Activated CD8-positive, alpha-beta T cell treated with anti-CD3 and anti-CD28 coated beads, Interleukin-2, amount 10 ng/mL, durations not matched to agents 7 days and 5 days (primary cell): ENCODE measurements at regions not wholly inside any gene's neighbourhood (a gene's known extent, or its start where the extent isn't known, plus 50 kb on each side); places are given as distances from the start of the nearest gene placed in this dataset.
"Not testable (repeated sequence)": the region's sequence is repeated elsewhere in the genome, so short reads cannot be mapped to it uniquely, and the experiment has no call there.

Experiments
- ATAC-seq: fragments of 150-1000 bp; cut with Tn5 transposase; one replicate; pipeline ENCODE4 v1.10.0; 2021; ENCODE audit warnings: moderate library complexity
- CTCF ChIA-PET: fragments of 350-600 bp; sonication (Branson Sonifier 250); formaldehyde crosslinking; loops from one replicate; lab custom pipeline; 2021; ENCODE audit warnings: antibody characterized with exemption; lab: Charles Lee
- POLR2A ChIA-PET: fragments of 350-600 bp; sonication (Branson Sonifier 250); formaldehyde crosslinking; loops from one replicate; lab custom pipeline; 2021; ENCODE audit warnings: antibody characterized with exemption; lab: Charles Lee
- DNase-seq: peaks from one replicate; pipeline ENCODE4 v3.0.0-alpha.2; 2020
- H3K27ac Mint-ChIP-seq: one replicate; pipeline ENCODE4 v1.8.0; 2021; ENCODE audit warnings: mild to moderate bottlenecking, mixed read lengths
- H3K27me3 Mint-ChIP-seq: one replicate; pipeline ENCODE4 v1.8.0; 2021; ENCODE audit warnings: low read depth, mixed read lengths
- H3K36me3 Mint-ChIP-seq: one replicate; pipeline ENCODE4 v1.8.0; 2021; ENCODE audit warnings: low read depth, mixed read lengths
- H3K4me1 Mint-ChIP-seq: one replicate; pipeline ENCODE4 v1.8.0; 2021; ENCODE audit warnings: low read depth, mixed read lengths
- H3K4me3 Mint-ChIP-seq: one replicate; pipeline ENCODE4 v1.8.0; 2021; ENCODE audit warnings: mild to moderate bottlenecking, mixed read lengths
- H3K9me3 Mint-ChIP-seq: one replicate; pipeline ENCODE4 v1.8.0; 2022; ENCODE audit warnings: mixed read lengths; ENCODE audit not compliant: insufficient read depth

DNA sequence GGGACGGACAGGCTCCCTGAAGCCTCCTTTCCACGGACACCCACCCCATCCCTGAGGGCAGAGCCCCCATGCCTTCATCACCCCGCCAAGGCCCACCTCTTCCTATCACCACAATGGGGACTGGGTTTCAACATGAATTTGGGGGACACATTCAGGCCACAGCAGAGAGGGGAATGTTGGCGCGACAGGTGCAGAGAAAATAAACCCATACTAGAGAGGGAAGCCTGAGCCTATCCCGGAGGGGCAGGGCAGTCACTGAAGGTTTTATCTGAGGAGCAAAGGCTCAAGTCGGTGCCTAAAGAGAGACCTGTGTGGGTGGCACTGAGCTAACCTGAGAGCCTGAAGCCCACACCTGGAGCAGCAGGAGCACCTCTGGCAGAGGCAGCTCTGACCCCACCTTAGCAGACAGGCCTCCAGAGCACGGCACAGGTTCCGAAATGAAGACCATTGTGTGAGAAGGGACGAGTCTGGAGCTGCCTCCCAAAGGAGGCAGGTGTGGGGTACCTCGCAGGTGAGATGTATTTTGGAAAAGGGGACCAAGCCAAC lies 180.6 kb upstream of the PDE10A start:
- Mint-ChIP-seq H3K9me3 (no peaks in the 10 kb centered on the region), H3K4me3 (no peak overlapping the region), H3K27ac (no peak overlapping the region), H3K4me1 (no peaks in the 10 kb centered on the region), H3K27me3 (peaks cover 35% of the 10 kb centered on the region), H3K36me3 (no peaks in the 10 kb centered on the region)
- no peak for DNase-seq
- ATAC-seq: no peak
- ChIA-PET CTCF (interaction anchor here (1.5 kb wide), 1 partner anchor 11 kb away, joined by 4 read pairs; no protein-coding TSS in a partner anchor), POLR2A (no interaction called here)

DNA sequence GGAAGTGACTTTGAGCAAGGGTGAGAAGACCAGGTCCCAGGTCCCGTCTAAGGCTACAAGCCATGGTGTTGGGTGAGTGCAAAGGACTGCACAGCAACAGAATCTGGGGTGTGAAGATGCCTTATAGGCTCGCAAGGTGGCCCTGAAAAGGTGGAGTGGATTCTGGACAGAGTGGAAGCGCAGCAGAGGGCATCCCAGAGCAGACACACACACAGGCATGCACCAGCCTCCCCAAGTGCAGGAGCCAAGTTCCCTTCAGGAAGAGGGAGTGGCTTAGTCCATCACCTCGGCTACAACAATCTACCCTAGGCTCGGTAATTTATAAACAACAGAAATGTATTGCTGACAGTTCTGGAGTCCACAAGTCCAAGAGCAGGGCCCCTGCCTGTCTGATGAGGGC lies 180.1 kb upstream of the PDE10A start:
- ATAC-seq: no peak
- H3K9me3 Mint-ChIP-seq: no peaks in the 10 kb centered on the region
- CTCF ChIA-PET: no interaction called here
- H3K27me3 Mint-ChIP-seq: peaks cover 38% of the 10 kb centered on the region
- no peak for DNase-seq
- H3K36me3 Mint-ChIP-seq: no peaks in the 10 kb centered on the region
- no peak overlapping the region for H3K27ac Mint-ChIP-seq
- H3K4me3 Mint-ChIP-seq: no peak overlapping the region
- POLR2A ChIA-PET: no interaction called here
- no peaks in the 10 kb centered on the region for H3K4me1 Mint-ChIP-seq

DNA sequence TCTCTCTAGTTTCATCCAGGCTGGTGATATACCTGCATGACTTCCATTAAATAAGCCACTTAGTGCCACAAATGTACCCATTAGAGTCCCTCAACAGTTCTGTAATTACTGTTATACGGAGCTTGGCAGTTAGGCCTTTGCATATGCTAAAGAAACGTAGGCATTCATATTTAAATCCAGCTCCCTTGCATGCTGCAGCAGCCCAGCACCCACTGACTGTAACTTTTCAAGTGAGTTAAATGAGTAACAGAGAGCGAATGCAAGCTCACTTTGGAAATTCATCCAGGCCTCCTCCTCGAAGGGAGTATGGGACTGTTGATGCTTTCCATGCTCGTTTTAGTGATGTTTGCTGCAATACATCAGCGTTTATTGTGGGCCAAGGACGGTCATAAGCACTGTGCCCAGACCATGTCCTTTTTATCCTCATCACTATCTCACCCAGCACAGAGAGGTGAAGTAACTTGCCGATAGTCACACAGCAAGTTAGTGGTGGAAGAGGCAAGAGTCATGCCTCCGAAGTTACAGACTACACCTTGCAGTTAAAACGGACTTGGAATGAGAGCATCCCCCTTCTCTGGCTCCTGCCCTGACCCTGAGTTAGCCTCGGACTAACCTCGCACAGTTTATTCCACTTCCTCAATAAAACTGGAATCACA lies 179.4 kb upstream of the PDE10A start:
- Mint-ChIP-seq H3K27me3 (peaks cover 35% of the 10 kb centered on the region), H3K9me3 (no peaks in the 10 kb centered on the region), H3K4me1 (no peaks in the 10 kb centered on the region), H3K27ac (no peak overlapping the region), H3K36me3 (no peaks in the 10 kb centered on the region), H3K4me3 (no peak overlapping the region)
- ATAC-seq (no peak), DNase-seq (no peak)
- POLR2A ChIA-PET: no interaction called here
- CTCF ChIA-PET: no interaction called here

DNA sequence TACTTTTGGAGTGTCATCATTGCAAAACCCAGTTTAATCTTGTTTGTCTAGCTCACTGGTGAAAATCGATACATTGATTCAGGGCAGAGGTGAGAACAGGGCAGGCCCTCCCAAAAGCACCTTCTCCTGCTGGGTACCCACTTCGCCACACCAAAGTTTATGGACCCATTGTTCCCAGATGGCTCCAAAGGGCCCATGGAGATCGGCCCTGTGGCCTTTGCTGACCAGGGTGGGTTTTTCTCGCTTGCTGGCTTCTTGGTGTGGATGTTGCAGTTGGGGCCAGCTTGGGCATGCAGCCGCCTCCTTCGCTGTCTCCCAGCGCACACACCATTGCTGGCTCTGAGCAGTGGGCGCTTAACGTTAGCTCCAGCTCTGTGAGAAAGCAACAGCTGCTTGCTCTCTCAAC lies 178.1 kb upstream of the PDE10A start:
- H3K4me1 Mint-ChIP-seq: no peaks in the 10 kb centered on the region
- no peaks in the 10 kb centered on the region for H3K36me3 Mint-ChIP-seq
- DNase-seq (no peak), ATAC-seq (no peak)
- no peak overlapping the region for H3K4me3 Mint-ChIP-seq
- POLR2A ChIA-PET: interaction anchor here (0.6 kb wide), 1 partner anchor 417 kb away, joined by 3 read pairs; no protein-coding TSS in a partner anchor
- no peak overlapping the region for H3K27ac Mint-ChIP-seq
- peaks cover 27% of the 10 kb centered on the region for H3K27me3 Mint-ChIP-seq
- H3K9me3 Mint-ChIP-seq: no peaks in the 10 kb centered on the region
- CTCF ChIA-PET: no interaction called here

DNA sequence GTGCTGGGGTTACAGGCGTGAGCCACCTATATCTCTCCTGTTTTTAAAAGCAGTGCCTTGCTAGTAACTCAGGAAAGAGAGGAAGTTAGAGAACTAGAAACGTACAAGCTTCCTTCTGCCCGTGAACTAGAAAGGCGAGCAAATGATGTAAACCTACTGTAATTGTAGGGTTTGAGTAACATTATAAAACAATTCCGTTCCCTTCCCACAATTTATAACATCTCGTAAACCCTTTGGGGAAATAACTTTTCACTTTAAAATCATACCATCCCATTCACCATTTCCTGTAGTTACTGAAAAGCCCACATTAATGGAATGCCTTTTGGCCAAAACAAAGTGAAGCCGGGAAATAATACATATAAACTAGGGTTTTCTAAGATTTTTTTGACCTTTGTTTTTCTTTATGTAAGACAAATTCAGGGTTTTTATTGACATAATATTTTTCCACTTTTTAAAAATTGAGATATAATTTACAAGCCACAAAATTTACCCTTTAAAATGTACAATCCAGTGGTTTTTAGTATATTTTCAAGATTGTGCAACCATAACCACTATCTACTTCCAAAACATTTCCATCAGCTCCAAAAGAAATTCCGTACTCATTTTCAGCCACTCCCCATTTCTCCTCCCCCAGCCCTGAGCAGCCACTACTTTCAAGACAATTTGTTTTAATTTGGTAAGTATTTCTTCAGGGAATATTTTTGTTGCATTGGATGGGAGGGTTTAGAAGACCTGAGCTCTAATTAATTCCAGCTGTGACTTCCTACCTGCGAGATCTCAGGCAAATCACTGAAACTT lies 175.1 kb upstream of the PDE10A start:
- Mint-ChIP-seq H3K36me3 (no peaks in the 10 kb centered on the region), H3K4me3 (no peak overlapping the region), H3K27me3 (peaks cover 11% of the 10 kb centered on the region), H3K27ac (no peak overlapping the region), H3K9me3 (no peaks in the 10 kb centered on the region), H3K4me1 (no peaks in the 10 kb centered on the region)
- DNase-seq (no peak), ATAC-seq (no peak)
- CTCF ChIA-PET: interaction anchor here (1.6 kb wide), 1 partner anchor 12 kb away, joined by 4 read pairs; no protein-coding TSS in a partner anchor
- POLR2A ChIA-PET: no interaction called here

DNA sequence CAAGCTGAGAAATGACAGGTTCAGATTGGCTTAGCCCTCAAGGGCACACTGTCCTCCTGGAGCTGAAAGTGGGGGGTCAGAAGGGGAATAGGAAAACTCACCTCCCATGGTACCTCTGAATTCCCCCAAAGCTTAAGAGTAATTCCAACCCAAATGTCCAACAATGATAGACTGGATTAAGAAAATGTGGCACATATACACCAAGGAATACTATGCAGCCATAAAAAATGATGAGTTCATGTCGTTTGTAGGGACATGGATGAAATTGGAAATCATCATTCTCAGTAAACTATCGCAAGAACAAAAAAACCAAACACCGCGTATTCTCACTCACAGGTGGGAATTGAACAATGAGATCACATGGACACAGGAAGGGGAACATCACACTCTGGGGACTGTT lies 173.6 kb upstream of the PDE10A start:
- H3K4me3 Mint-ChIP-seq, POLR2A ChIA-PET, CTCF ChIA-PET, H3K9me3 Mint-ChIP-seq, H3K36me3 Mint-ChIP-seq, DNase-seq, H3K27ac Mint-ChIP-seq, ATAC-seq: not testable (repeated sequence)
- Mint-ChIP-seq H3K4me1 (peaks cover 11% of the 10 kb centered on the region), H3K27me3 (peaks cover 16% of the 10 kb centered on the region)

DNA sequence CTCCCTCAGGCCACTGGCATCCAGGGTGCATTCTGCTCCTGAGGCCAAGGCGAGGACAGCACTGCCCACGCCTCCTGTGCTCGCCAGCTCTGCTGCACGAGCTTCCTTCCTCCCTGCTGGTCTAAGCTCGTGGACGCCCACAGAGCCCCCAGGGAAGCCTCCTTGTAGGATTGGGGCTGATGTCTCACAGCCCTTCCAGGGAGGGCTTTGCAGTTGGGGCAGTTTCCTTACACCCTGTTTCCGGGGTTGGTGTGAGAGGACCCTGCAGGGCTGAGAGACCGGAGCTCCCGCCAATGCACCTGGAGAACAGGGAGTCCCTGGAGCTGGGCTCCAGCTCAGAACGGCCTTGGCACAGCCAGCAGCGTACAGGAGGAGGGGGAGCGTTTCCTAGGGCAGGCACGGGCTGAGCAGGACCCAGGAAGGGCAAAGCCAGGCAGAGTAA lies 172.4 kb upstream of the PDE10A start:
- H3K9me3 Mint-ChIP-seq: no peaks in the 10 kb centered on the region
- DNase-seq (no peak), ATAC-seq (no peak)
- ChIA-PET POLR2A (no interaction called here), CTCF (no interaction called here)
- no peak overlapping the region for H3K4me3 Mint-ChIP-seq
- no peak overlapping the region for H3K27ac Mint-ChIP-seq
- H3K36me3 Mint-ChIP-seq: no peaks in the 10 kb centered on the region
- H3K4me1 Mint-ChIP-seq: peaks cover 11% of the 10 kb centered on the region
- H3K27me3 Mint-ChIP-seq: peaks cover 14% of the 10 kb centered on the region

DNA sequence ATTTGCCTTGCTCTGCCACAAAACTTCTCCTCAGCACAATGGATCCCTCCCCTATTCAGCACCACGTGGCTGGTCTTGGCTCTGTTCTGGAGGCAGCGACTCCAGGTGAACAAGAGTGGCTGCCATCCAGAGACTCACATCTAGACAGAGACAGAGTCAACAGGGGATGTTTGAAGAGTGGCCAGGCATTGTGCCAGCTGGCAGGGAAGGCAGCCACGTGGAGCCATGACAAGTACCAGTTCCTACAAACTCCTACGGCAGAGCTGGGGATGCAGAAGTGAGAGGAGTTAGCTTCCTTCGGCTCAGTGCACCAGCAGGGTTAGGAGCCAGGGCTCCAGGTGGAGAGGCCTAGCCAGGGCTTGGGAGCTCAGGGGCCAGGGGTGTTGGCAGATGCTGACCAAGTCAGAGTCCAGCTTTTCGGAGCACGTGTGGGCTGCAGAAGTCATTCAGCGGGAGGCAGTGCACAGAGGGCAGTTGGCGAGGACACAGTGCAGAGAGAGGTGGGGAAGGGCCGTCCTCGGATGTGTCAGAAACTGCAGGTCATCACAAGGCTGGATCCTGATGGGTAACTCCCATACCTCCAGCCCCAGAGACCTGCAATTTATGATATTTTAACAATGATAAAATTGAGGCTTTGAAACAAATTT lies 171.7 kb upstream of the PDE10A start:
- Mint-ChIP-seq H3K4me3 (no peak overlapping the region), H3K4me1 (peaks cover 11% of the 10 kb centered on the region)

DNA sequence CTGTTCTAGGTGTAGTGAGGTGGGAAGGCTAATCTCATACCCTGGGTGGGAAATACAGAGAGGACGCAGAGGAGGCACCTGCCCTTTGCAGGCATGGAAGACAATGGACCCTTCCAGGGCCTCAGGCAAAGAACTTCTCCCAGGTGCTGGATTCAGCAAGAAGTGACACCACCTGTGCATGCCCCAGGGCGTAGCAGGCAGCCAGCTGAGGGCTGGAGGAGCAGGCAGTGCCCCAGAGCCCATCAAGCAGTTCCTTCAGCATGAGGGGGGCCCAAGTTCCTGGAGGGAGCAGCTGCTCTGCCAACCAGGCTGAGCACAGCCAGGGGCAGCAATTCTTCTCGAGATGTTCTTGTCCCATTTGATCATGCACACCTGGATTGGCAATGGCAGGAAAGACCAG lies 170.3 kb upstream of the PDE10A start:
- ATAC-seq: no peak
- ChIA-PET POLR2A (no interaction called here), CTCF (interaction anchor here (1.8 kb wide), 1 partner anchor 11 kb away, joined by 4 read pairs; no protein-coding TSS in a partner anchor)
- DNase-seq: no peak
- peaks cover 10% of the 10 kb centered on the region for H3K27me3 Mint-ChIP-seq
- no peaks in the 10 kb centered on the region for H3K9me3 Mint-ChIP-seq
- H3K27ac Mint-ChIP-seq: no peak overlapping the region
- H3K4me3 Mint-ChIP-seq: no peak overlapping the region
- no peaks in the 10 kb centered on the region for H3K36me3 Mint-ChIP-seq
- peaks cover 11% of the 10 kb centered on the region for H3K4me1 Mint-ChIP-seq

More for the DNA sequence above, 171.7 kb upstream of the PDE10A start:
- Mint-ChIP-seq H3K27ac (no peak overlapping the region), H3K9me3 (no peaks in the 10 kb centered on the region), H3K27me3 (peaks cover 14% of the 10 kb centered on the region), H3K36me3 (no peaks in the 10 kb centered on the region)
- no peak for DNase-seq
- POLR2A ChIA-PET: no interaction called here
- ATAC-seq: no peak
- CTCF ChIA-PET: no interaction called here

DNA sequence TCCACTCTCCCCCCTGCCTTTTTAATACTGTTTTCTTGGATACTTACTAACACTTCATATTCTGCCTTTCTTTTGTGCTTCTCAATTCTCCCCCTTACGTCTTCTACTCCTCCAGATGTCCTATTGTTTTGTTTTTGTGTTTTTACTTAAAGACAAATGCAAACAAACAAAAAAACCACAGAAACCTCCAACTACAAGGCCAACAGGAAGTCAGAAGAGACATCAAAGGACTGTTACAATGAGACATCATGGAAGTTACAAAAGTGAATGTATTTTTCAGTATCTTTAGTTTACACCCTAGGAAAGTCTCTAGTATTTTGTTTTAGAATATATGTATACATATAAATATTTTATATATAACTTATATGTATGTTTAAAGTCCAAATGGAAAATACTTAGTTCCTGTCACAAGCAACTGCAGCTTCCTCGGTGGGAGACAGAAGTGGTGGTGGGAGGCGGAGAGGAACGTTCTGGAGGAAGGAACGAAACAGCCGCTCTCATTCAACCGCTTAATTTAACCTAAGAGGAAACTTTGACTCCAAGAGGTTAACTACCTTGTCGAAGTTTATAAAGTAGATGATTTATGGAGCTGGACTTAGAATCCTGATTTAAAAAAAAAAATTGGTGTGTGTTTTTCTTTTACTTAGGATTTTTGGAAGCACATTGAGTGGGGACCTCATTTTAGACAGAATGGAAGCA lies 168.9 kb upstream of the PDE10A start:
- peaks cover 11% of the 10 kb centered on the region for H3K4me1 Mint-ChIP-seq
- H3K36me3 Mint-ChIP-seq: no peaks in the 10 kb centered on the region
- DNase-seq (no peak), ATAC-seq (no peak)
- ChIA-PET POLR2A (no interaction called here), CTCF (interaction anchor here (1.8 kb wide), 1 partner anchor 13 kb away, joined by 4 read pairs; no protein-coding TSS in a partner anchor)
- H3K27ac Mint-ChIP-seq: no peak overlapping the region
- peaks cover 10% of the 10 kb centered on the region for H3K27me3 Mint-ChIP-seq
- H3K4me3 Mint-ChIP-seq: no peak overlapping the region
- H3K9me3 Mint-ChIP-seq: no peaks in the 10 kb centered on the region

DNA sequence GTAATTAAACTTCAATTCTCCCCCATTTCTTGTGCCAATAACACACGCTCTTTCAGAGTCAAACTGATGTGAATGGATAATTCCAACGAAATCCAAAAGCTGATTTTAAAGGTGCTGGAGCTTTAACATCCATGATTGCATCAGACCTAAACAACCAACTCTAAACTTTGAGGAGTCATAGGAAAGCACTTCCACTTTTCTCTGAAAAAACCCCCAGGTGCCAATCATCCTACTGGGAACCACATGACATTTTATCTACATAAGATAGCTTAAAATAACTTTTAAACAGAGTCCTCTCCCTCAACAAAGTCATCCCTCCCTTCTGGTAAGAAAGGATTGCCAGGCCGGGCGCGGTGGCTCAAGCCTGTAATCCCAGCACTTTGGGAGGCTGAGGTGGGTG lies 167.7 kb upstream of the PDE10A start:
- no peak for ATAC-seq
- Mint-ChIP-seq H3K27me3 (peaks cover 10% of the 10 kb centered on the region), H3K4me3 (no peak overlapping the region), H3K9me3 (no peaks in the 10 kb centered on the region), H3K4me1 (peaks cover 11% of the 10 kb centered on the region), H3K27ac (no peak overlapping the region), H3K36me3 (no peaks in the 10 kb centered on the region)
- DNase-seq: no peak
- CTCF ChIA-PET: no interaction called here
- POLR2A ChIA-PET: no interaction called here
